Type B pancreatic cell (in vitro differentiated cells): ENCODE measurements at regions not wholly inside any gene's neighbourhood (a gene's known extent, or its start where the extent isn't known, plus 50 kb on each side); places are given as distances from the start of the nearest gene placed in this dataset.

ENCODE experiments used
- DNase-seq: peaks from one replicate; pipeline ENCODE4 v3.0.0; 2021; ENCODE audit warnings: mixed read lengths; ENCODE audit not compliant: unreplicated experiment; ENCODE audit errors: extremely low spot score
- H3K27ac Mint-ChIP-seq: 2 replicates; pipeline ENCODE4 v1.8.0; 2021; ENCODE audit warnings: mild to moderate bottlenecking, mixed read lengths
- H3K27me3 Mint-ChIP-seq: 2 replicates; pipeline ENCODE4 v1.8.0; 2021; ENCODE audit warnings: mixed read lengths
- H3K36me3 Mint-ChIP-seq: 2 replicates; pipeline ENCODE4 v1.8.0; 2021; ENCODE audit warnings: mixed read lengths
- H3K4me1 Mint-ChIP-seq: one replicate; pipeline ENCODE4 v1.8.0; 2021; ENCODE audit warnings: mixed read lengths; ENCODE audit not compliant: unreplicated experiment
- H3K4me3 Mint-ChIP-seq: 2 replicates; pipeline ENCODE4 v1.8.0; 2021; ENCODE audit warnings: mild to moderate bottlenecking, mixed read lengths
- H3K9me3 Mint-ChIP-seq: 2 replicates; pipeline ENCODE4 v1.8.0; 2021; ENCODE audit warnings: mixed read lengths
- CTCF ChIP-seq: fragments of 200-600 bp; sonication (generic); conservative IDR thresholded peaks from 2 replicates; pipeline ENCODE4 v1.5.0; 2021; ENCODE audit warnings: antibody characterized with exemption, mild to moderate bottlenecking

GRCh38 chr12:24573621-24574020 lies 375.3 kb downstream of the BCAT1 start:
- TF ChIP-seq CTCF = no peak
- Mint-ChIP-seq H3K9me3 (peaks cover 10% of the 10 kb centered on the region), H3K27ac (no peak overlapping the region), H3K4me3 (no peak overlapping the region), H3K4me1 (no peaks in the 10 kb centered on the region), H3K36me3 (peaks cover 6% of the 10 kb centered on the region), H3K27me3 (peaks cover 36% of the 10 kb centered on the region)
- no peak for DNase-seq

GRCh38 chr12:24565300-24565699 lies 383.6 kb downstream of the BCAT1 start:
- no peak for DNase-seq
- no peak for TF ChIP-seq CTCF
- H3K4me3 Mint-ChIP-seq = peak overlapping the region; percentile 9

GRCh38 chr12:24562771-24563431 lies 386.0 kb downstream of the BCAT1 start:
- Mint-ChIP-seq H3K27me3 (peaks cover 68% of the 10 kb centered on the region), H3K4me1 (peaks cover 13% of the 10 kb centered on the region), H3K9me3 (no peaks in the 10 kb centered on the region), H3K27ac (peak overlapping the region; percentile 79), H3K4me3 (peak overlapping the region; percentile 95), H3K36me3 (peaks cover 3% of the 10 kb centered on the region)
- DNase-seq = no peak
- TF ChIP-seq CTCF = no peak

More at GRCh38 chr12:24565300-24565699, 383.6 kb downstream of the BCAT1 start:
- peaks cover 62% of the 10 kb centered on the region for H3K27me3 Mint-ChIP-seq
- H3K9me3 Mint-ChIP-seq = no peaks in the 10 kb centered on the region
- peaks cover 7% of the 10 kb centered on the region for H3K4me1 Mint-ChIP-seq
- H3K36me3 Mint-ChIP-seq = no peaks in the 10 kb centered on the region
- H3K27ac Mint-ChIP-seq = no peak overlapping the region

- peak; percentile 80 for DNase-seq
- no peaks in the 10 kb centered on the region for H3K9me3 Mint-ChIP-seq
- H3K27me3 Mint-ChIP-seq = peaks cover 64% of the 10 kb centered on the region
- peak overlapping the region; percentile 95 for H3K4me3 Mint-ChIP-seq
- H3K4me1 Mint-ChIP-seq = peaks cover 13% of the 10 kb centered on the region
- H3K36me3 Mint-ChIP-seq = peaks cover 3% of the 10 kb centered on the region
- peak overlapping the region; percentile 79 for H3K27ac Mint-ChIP-seq
- peak; percentile 14 for TF ChIP-seq CTCF
These were observed 386.8 kb downstream of the BCAT1 start for GRCh38 chr12:24561882-24562770.

- Mint-ChIP-seq H3K4me3 (peak overlapping the region; percentile 95), H3K27me3 (peaks cover 64% of the 10 kb centered on the region), H3K4me1 (peaks cover 13% of the 10 kb centered on the region), H3K36me3 (peaks cover 8% of the 10 kb centered on the region), H3K27ac (peak overlapping the region; percentile 79), H3K9me3 (no peaks in the 10 kb centered on the region)
- TF ChIP-seq CTCF = no peak
- no peak for DNase-seq
These were observed 387.5 kb downstream of the BCAT1 start for GRCh38 chr12:24561411-24561871.
